ENCODE measurements at regions not wholly inside any gene's neighbourhood (a gene's known extent, or its start where the extent isn't known, plus 50 kb on each side); places are given as distances from the start of the nearest gene placed in this dataset.

DNA sequence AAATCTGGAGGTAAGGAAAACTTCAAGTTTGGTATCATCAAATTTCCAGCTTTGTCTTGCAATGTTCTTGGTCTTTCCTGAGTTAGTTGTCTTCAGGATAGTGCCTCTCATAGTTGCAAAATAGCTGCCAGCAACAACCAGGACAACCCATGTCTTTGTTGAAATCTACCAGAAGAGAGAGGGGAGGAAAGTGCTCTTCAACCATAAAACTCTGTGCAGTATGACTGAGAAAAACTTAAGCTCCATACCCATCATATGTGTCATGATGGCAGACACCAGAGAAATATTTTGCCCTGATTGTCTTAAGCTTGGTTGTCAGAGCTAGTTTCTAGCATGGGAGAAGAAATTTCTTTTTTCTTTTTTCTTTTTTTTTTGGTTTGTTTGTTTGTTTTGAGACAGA, 103.3 kb downstream of the SPRY2 start:
- TF ChIP-seq, protein P1, sequence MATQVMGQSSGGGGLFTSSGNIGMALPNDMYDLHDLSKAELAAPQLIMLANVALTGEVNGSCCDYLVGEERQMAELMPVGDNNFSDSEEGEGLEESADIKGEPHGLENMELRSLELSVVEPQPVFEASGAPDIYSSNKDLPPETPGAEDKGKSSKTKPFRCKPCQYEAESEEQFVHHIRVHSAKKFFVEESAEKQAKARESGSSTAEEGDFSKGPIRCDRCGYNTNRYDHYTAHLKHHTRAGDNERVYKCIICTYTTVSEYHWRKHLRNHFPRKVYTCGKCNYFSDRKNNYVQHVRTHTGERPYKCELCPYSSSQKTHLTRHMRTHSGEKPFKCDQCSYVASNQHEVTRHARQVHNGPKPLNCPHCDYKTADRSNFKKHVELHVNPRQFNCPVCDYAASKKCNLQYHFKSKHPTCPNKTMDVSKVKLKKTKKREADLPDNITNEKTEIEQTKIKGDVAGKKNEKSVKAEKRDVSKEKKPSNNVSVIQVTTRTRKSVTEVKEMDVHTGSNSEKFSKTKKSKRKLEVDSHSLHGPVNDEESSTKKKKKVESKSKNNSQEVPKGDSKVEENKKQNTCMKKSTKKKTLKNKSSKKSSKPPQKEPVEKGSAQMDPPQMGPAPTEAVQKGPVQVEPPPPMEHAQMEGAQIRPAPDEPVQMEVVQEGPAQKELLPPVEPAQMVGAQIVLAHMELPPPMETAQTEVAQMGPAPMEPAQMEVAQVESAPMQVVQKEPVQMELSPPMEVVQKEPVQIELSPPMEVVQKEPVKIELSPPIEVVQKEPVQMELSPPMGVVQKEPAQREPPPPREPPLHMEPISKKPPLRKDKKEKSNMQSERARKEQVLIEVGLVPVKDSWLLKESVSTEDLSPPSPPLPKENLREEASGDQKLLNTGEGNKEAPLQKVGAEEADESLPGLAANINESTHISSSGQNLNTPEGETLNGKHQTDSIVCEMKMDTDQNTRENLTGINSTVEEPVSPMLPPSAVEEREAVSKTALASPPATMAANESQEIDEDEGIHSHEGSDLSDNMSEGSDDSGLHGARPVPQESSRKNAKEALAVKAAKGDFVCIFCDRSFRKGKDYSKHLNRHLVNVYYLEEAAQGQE (IDR thresholded peaks at IDR 0.05): no peak
- TF ChIP-seq TAF1 (conservative IDR thresholded peaks at IDR 0.05) (no peak), CTCF (IDR thresholded peaks at IDR 0.05; ENCODE audit: low read depth, low read length, missing input control) (no peak), YY1 (IDR thresholded peaks at IDR 0.05) (no peak), FOXA2 (IDR thresholded peaks at IDR 0.05) (no peak), RXRA (IDR thresholded peaks at IDR 0.05) (no peak), EGR1 (IDR thresholded peaks at IDR 0.05; ENCODE audit: low read depth in 2 of 2) (no peak), MAX (IDR thresholded peaks at IDR 0.05) (no peak), FOXA1 (IDR thresholded peaks at IDR 0.05) (no peak)
- TF ChIP-seq, protein P2, sequence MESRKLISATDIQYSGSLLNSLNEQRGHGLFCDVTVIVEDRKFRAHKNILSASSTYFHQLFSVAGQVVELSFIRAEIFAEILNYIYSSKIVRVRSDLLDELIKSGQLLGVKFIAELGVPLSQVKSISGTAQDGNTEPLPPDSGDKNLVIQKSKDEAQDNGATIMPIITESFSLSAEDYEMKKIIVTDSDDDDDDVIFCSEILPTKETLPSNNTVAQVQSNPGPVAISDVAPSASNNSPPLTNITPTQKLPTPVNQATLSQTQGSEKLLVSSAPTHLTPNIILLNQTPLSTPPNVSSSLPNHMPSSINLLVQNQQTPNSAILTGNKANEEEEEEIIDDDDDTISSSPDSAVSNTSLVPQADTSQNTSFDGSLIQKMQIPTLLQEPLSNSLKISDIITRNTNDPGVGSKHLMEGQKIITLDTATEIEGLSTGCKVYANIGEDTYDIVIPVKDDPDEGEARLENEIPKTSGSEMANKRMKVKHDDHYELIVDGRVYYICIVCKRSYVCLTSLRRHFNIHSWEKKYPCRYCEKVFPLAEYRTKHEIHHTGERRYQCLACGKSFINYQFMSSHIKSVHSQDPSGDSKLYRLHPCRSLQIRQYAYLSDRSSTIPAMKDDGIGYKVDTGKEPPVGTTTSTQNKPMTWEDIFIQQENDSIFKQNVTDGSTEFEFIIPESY (IDR thresholded peaks at IDR 0.05): no peak

Data from liver (tissue), 3 donors.